K562 (cell line): ENCODE measurements at regions not wholly inside any gene's neighbourhood (a gene's known extent, or its start where the extent isn't known, plus 50 kb on each side); places are given as distances from the start of the nearest gene placed in this dataset.
"Not testable (repeated sequence)": the region's sequence is repeated elsewhere in the genome, so short reads cannot be mapped to it uniquely, and the experiment has no call there.

ENCODE experiments used
- ATAC-seq: fragments of 200-7000 bp; cut with Tn5 transposase; 3 replicates; pipeline ENCODE4 v1.9.1; 2020; ENCODE audit warnings: moderate library complexity
- BruUV-seq: library from RNA; stranded (reverse); fragments of 400-500 nt; replicated peaks from 2 replicates; lab custom pipeline; 2021; lab: Mats Ljungman, UMichigan
- CTCF ChIA-PET: fragments of 300-600 bp; formaldehyde crosslinking; extraction: SDS; loops from one replicate; lab custom pipeline; 2021; ENCODE audit warnings: low intra/inter-chr PET ratio; lab: Yijun Ruan, JAX
- POLR2A ChIA-PET: fragments of 300-600, 350-650 bp; sonication (Branson Sonifier 250); formaldehyde crosslinking; extraction: SDS; loops from one replicate; lab custom pipeline; 2021; ENCODE audit warnings: antibody characterized with exemption, inconsistent platforms; lab: Yijun Ruan, JAX
- DNase-seq, 4 experiments: peaks; one replicate each; pipeline versions ENCODE4 v3.0.0 to v3.0.0-alpha.2; 2011 to 2018; ENCODE audit warnings: low spot score in 3 of 4, mixed read lengths in 3 of 4; ENCODE audit errors: extremely low read depth in 1 of 4
- FAIRE-seq: peaks from 2 replicates; lab custom pipeline; 2011; peaks lifted over from hg19 to GRCh38; lab: Jason Lieb, UNC
- H2AFZ ChIP-seq: 2 replicates; pipeline ENCODE4 v1.6.0; 2011; ENCODE audit warnings: low read depth, low read length, control low read depth, inconsistent platforms
- H3K27ac ChIP-seq: fragments of 200-600 bp; 3 replicates; pipeline ENCODE4 v1.8.0; 2011; ENCODE audit warnings: low read depth, mild to moderate bottlenecking, control low read depth, inconsistent platforms, low read length, moderate library complexity, mixed read lengths; ENCODE audit errors: extremely low read depth
- H3K27me3 ChIP-seq, 2 experiments: fragments of 300-600 bp in 1 of 2; 2 replicates in 1 of 2; 3 replicates in 1 of 2; pipeline versions ENCODE4 v1.6.0 to v1.8.0; 2011; ENCODE audit warnings: inconsistent platforms in 2 of 2, low read length in 2 of 2, mild to moderate bottlenecking in 1 of 2, mixed read lengths in 1 of 2, moderate library complexity in 1 of 2; ENCODE audit not compliant: control insufficient read depth in 2 of 2, insufficient read depth in 2 of 2
- H3K36me3 ChIP-seq: fragments of 300-600 bp; 3 replicates; pipeline ENCODE4 v1.8.0; 2011; ENCODE audit warnings: mild to moderate bottlenecking, low read length, inconsistent platforms; ENCODE audit not compliant: control insufficient read depth, insufficient read depth
- H3K4me1 ChIP-seq, 2 experiments: fragments of 200-600 bp in 1 of 2; replicated peaks in 1 of 2; 2 replicates in 1 of 2; 3 replicates in 1 of 2; pipeline versions ENCODE4 v1.5.1 to v1.8.0; 2011; ENCODE audit warnings: inconsistent platforms in 2 of 2, low read length in 2 of 2, mild to moderate bottlenecking in 1 of 2, mixed read lengths in 1 of 2, moderate library complexity in 1 of 2; ENCODE audit not compliant: control insufficient read depth in 2 of 2, insufficient read depth in 2 of 2
- H3K4me2 ChIP-seq: 2 replicates; pipeline ENCODE4 v1.6.1; 2011; ENCODE audit warnings: low read length, control low read depth, inconsistent platforms, mixed read lengths; ENCODE audit not compliant: insufficient read depth
- H3K4me3 ChIP-seq: fragments of 200-600 bp; sonication (generic), shearing (Covaris generic); 2 replicates; pipeline ENCODE4 v1.5.1; 2016; ENCODE audit warnings: control low read depth, inconsistent platforms
- H3K79me2 ChIP-seq: fragments of 200-600 bp; 3 replicates; pipeline ENCODE4 v1.8.0; 2011; ENCODE audit warnings: low read length, inconsistent platforms; ENCODE audit not compliant: control insufficient read depth, insufficient read depth
- H3K9ac ChIP-seq, 2 experiments: 2 replicates each; pipeline versions ENCODE4 v1.6.0 to v1.6.1; 2011; ENCODE audit warnings: low read depth in 2 of 2, low read length in 2 of 2, control low read depth in 1 of 2, inconsistent platforms in 1 of 2, mild to moderate bottlenecking in 1 of 2, mixed read lengths in 1 of 2; ENCODE audit not compliant: insufficient read depth in 1 of 2
- H3K9me1 ChIP-seq: one replicate; pipeline ENCODE4 v1.6.0; 2011; ENCODE audit warnings: inconsistent platforms, mild to moderate bottlenecking, low read length, moderate library complexity; ENCODE audit not compliant: control insufficient read depth, insufficient read depth
- H3K9me3 ChIP-seq: replicated peaks from 2 replicates; pipeline ENCODE4 v1.5.1; 2011; ENCODE audit warnings: low read depth, low read length, inconsistent platforms; ENCODE audit not compliant: control insufficient read depth, insufficient read depth
- H4K20me1 ChIP-seq: replicated peaks from 2 replicates; pipeline ENCODE4 v1.6.1; 2011; ENCODE audit warnings: low read length, inconsistent platforms, mixed read lengths; ENCODE audit not compliant: control insufficient read depth, insufficient read depth
- SMARCA5 ChIP-seq: fragments of 450-650 bp; IDR thresholded peaks from 2 replicates; pipeline ENCODE4 v1.6.1; 2016
- ZNF239 ChIP-seq: fragments of 250-450 bp; sonication (Bioruptor Pico); IDR thresholded peaks from 2 replicates; pipeline ENCODE4 v1.4.0; 2020; ENCODE audit warnings: mild to moderate bottlenecking
- WGBS: fragments of 100-300 bp; shearing (Covaris generic); methylation state at CpG from one replicate; pipeline ENCODE4 v1.1.6; 2016; ENCODE audit warnings: low coverage, mixed read lengths; ENCODE audit not compliant: insufficient coverage; ENCODE audit errors: missing lambda C conversion rate; 5-methylcytosine and 5-hydroxymethylcytosine counted together
- in situ Hi-C: fragments of 300-500 bp; cut with MboI; formaldehyde crosslinking; loops from 4 replicates; pipeline ENCODE4 v1.15.0; 2018; ENCODE audit warnings: inconsistent platforms, mixed read lengths
- intact Hi-C: fragments of 100-400 bp; cut with micrococcal nuclease; formaldehyde crosslinking; loops from 2 replicates; pipeline ENCODE4 v1.14.2; 2022
- TF ChIP-seq, protein P1 (sequence below): fragments of 250-450 bp; sonication (Bioruptor Pico); IDR thresholded peaks from 2 replicates; pipeline ENCODE4 v1.4.0; 2020

DNA sequence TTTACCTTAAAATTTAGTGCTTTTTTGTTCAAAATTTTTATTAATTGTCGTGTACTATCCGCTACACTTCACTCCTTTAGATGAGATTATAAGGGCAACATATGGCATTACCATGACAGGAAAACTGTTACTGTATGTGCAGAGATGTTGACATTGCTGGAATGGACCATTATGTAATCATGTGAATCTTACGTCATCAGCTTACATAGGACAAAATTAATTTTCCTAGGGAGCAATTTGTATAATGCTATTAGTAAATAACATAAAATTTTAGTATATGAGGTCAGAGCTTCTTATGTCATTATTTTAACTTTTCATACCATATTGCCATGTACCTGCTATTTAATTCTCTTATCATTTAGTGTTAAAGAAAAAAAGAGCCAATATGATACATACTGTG lies 110.4 kb upstream of the KLHL1 start (continued):
- TF ChIP-seq, protein P1, sequence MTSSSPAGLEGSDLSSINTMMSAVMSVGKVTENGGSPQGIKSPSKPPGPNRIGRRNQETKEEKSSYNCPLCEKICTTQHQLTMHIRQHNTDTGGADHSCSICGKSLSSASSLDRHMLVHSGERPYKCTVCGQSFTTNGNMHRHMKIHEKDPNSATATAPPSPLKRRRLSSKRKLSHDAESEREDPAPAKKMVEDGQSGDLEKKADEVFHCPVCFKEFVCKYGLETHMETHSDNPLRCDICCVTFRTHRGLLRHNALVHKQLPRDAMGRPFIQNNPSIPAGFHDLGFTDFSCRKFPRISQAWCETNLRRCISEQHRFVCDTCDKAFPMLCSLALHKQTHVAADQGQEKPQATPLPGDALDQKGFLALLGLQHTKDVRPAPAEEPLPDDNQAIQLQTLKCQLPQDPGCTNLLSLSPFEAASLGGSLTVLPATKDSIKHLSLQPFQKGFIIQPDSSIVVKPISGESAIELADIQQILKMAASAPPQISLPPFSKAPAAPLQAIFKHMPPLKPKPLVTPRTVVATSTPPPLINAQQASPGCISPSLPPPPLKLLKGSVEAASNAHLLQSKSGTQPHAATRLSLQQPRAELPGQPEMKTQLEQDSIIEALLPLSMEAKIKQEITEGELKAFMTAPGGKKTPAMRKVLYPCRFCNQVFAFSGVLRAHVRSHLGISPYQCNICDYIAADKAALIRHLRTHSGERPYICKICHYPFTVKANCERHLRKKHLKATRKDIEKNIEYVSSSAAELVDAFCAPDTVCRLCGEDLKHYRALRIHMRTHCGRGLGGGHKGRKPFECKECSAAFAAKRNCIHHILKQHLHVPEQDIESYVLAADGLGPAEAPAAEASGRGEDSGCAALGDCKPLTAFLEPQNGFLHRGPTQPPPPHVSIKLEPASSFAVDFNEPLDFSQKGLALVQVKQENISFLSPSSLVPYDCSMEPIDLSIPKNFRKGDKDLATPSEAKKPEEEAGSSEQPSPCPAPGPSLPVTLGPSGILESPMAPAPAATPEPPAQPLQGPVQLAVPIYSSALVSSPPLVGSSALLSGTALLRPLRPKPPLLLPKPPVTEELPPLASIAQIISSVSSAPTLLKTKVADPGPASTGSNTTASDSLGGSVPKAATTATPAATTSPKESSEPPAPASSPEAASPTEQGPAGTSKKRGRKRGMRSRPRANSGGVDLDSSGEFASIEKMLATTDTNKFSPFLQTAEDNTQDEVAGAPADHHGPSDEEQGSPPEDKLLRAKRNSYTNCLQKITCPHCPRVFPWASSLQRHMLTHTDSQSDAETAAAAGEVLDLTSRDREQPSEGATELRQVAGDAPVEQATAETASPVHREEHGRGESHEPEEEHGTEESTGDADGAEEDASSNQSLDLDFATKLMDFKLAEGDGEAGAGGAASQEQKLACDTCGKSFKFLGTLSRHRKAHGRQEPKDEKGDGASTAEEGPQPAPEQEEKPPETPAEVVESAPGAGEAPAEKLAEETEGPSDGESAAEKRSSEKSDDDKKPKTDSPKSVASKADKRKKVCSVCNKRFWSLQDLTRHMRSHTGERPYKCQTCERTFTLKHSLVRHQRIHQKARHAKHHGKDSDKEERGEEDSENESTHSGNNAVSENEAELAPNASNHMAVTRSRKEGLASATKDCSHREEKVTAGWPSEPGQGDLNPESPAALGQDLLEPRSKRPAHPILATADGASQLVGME (CRISPR knock-in tag), result no peak
- TF ChIP-seq ZNF239 (CRISPR knock-in tag) (no peak), SMARCA5 (no peak)

DNA sequence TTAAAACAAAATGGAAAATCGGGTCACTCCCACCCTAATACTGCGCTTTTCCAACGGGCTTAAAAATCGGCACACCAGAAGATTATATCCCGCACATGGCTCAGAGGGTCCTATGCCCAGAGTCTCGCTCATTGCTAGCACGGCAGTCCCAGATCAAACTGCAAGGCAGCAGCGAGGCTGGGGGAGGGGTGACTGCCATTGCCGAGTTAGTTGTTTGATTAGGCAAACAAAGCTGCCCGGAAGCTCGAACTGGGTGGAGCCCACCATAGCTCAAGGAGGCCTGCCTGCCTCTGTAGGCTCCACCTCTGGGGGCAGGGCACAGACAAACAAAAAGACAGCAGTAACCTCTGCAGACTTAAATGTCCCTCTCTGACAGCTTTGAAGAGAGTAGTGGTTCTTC lies 100.7 kb upstream of the KLHL1 start:
- FAIRE-seq, intact Hi-C loops, H3K27me3 ChIP-seq, H3K79me2 ChIP-seq, H3K4me3 ChIP-seq, H2AFZ ChIP-seq, CTCF ChIA-PET, H4K20me1 ChIP-seq, H3K9me1 ChIP-seq, H3K4me2 ChIP-seq, H3K36me3 ChIP-seq, H3K27ac ChIP-seq, in situ Hi-C loops, POLR2A ChIA-PET, H3K4me1 ChIP-seq, H3K9me3 ChIP-seq, BruUV-seq, ATAC-seq, H3K9ac ChIP-seq, DNase-seq: not testable (repeated sequence)
- WGBS, result 3% methylated on average over 4 of the region's 11 CpGs
